ENCODE measurements at regions not wholly inside any gene's neighbourhood (a gene's known extent, or its start where the extent isn't known, plus 50 kb on each side); places are given as distances from the start of the nearest gene placed in this dataset.

GRCh38 chr9:82549174-82549821 is 513.6 kb downstream of the RASEF start:
- in situ Hi-C loops (cut with HindIII; ENCODE audit: low sequenced_read_pairs) = no loop called here
- DNase-seq (ENCODE audit: low spot score) = no peak

- DNase-seq (ENCODE audit: low spot score) = no peak
- in situ Hi-C loops (cut with HindIII; ENCODE audit: low sequenced_read_pairs) = no loop called here
Measured at GRCh38 chr9:82552784-82553183, 510.2 kb downstream of the RASEF start.

GRCh38 chr9:82553654-82554366 is 509.1 kb downstream of the RASEF start:
- DNase-seq (ENCODE audit: low spot score) = no peak
- in situ Hi-C loops (cut with HindIII; ENCODE audit: low sequenced_read_pairs) = no loop called here

- DNase-seq (ENCODE audit: low spot score) = no peak
- in situ Hi-C loops (cut with HindIII; ENCODE audit: low sequenced_read_pairs) = no loop called here
Measured at GRCh38 chr9:82554381-82554780, 508.6 kb downstream of the RASEF start.

- DNase-seq (ENCODE audit: low spot score) = no peak
- in situ Hi-C loops (cut with HindIII; ENCODE audit: low sequenced_read_pairs) = no loop called here
Measured at GRCh38 chr9:82555031-82555430, 507.9 kb downstream of the RASEF start.

- in situ Hi-C loops (cut with HindIII; ENCODE audit: low sequenced_read_pairs) = no loop called here
- DNase-seq (ENCODE audit: low spot score) = no peak
Measured at GRCh38 chr9:82555431-82556051, 507.4 kb downstream of the RASEF start.

- no peak for DNase-seq (ENCODE audit: low spot score)
- in situ Hi-C loops (cut with HindIII; ENCODE audit: low sequenced_read_pairs) = no loop called here
Measured at GRCh38 chr9:82558346-82558745, 504.6 kb downstream of the RASEF start.

GRCh38 chr9:82558855-82559630 is 503.9 kb downstream of the RASEF start:
- in situ Hi-C loops (cut with HindIII; ENCODE audit: low sequenced_read_pairs) = no loop called here

GRCh38 chr9:82560036-82560435 is 502.9 kb downstream of the RASEF start:
- in situ Hi-C loops (cut with HindIII; ENCODE audit: low sequenced_read_pairs) = no loop called here
- DNase-seq (ENCODE audit: low spot score) = no peak

More at GRCh38 chr9:82558855-82559630, 503.9 kb downstream of the RASEF start:
- no peak for DNase-seq (ENCODE audit: low spot score)

GRCh38 chr9:82560457-82560904 is 502.5 kb downstream of the RASEF start:
- DNase-seq (ENCODE audit: low spot score) = no peak
- in situ Hi-C loops (cut with HindIII; ENCODE audit: low sequenced_read_pairs) = no loop called here

GRCh38 chr9:82563094-82563493 is 499.8 kb downstream of the RASEF start:
- no peak for DNase-seq (ENCODE audit: low spot score)
- in situ Hi-C loops (cut with HindIII; ENCODE audit: low sequenced_read_pairs) = no loop called here

- DNase-seq (ENCODE audit: low spot score) = no peak
- in situ Hi-C loops (cut with HindIII; ENCODE audit: low sequenced_read_pairs) = no loop called here
Measured at GRCh38 chr9:82563841-82564240, 499.1 kb downstream of the RASEF start.

- in situ Hi-C loops (cut with HindIII; ENCODE audit: low sequenced_read_pairs) = no loop called here
Measured at GRCh38 chr9:82565188-82565969, 497.6 kb downstream of the RASEF start.

GRCh38 chr9:82567953-82568352 is 495.0 kb downstream of the RASEF start:
- DNase-seq (ENCODE audit: low spot score) = no peak
- in situ Hi-C loops (cut with HindIII; ENCODE audit: low sequenced_read_pairs) = no loop called here

More at GRCh38 chr9:82565188-82565969, 497.6 kb downstream of the RASEF start:
- DNase-seq (ENCODE audit: low spot score) = peak; percentile 14

- in situ Hi-C loops (cut with HindIII; ENCODE audit: low sequenced_read_pairs) = no loop called here
- DNase-seq (ENCODE audit: low spot score) = no peak
Measured at GRCh38 chr9:82570226-82570625, 492.7 kb downstream of the RASEF start.

- DNase-seq (ENCODE audit: low spot score) = no peak
- in situ Hi-C loops (cut with HindIII; ENCODE audit: low sequenced_read_pairs) = no loop called here
Measured at GRCh38 chr9:82571540-82571939, 491.4 kb downstream of the RASEF start.

- DNase-seq (ENCODE audit: low spot score) = no peak
- in situ Hi-C loops (cut with HindIII; ENCODE audit: low sequenced_read_pairs) = no loop called here
Measured at GRCh38 chr9:82572146-82572545, 490.8 kb downstream of the RASEF start.

GRCh38 chr9:82574911-82575310 is 488.0 kb downstream of the RASEF start:
- in situ Hi-C loops (cut with HindIII; ENCODE audit: low sequenced_read_pairs) = no loop called here
- DNase-seq (ENCODE audit: low spot score) = no peak

GRCh38 chr9:82580921-82581320 is 482.0 kb downstream of the RASEF start:
- in situ Hi-C loops (cut with HindIII; ENCODE audit: low sequenced_read_pairs) = no loop called here
- DNase-seq (ENCODE audit: low spot score) = no peak
